CD14-positive monocyte (primary cell): ENCODE measurements at regions not wholly inside any gene's neighbourhood (a gene's known extent, or its start where the extent isn't known, plus 50 kb on each side); places are given as distances from the start of the nearest gene placed in this dataset.

Source experiments
- DNase-seq, 3 donors: peaks; one replicate each; pipeline ENCODE4 v3.0.0-alpha.2; 2011 to 2022
- H2AFZ ChIP-seq: 2 replicates; pipeline ENCODE4 v1.6.0; 2012; ENCODE audit warnings: mild to moderate bottlenecking, low read depth, low read length, inconsistent platforms; ENCODE audit not compliant: insufficient read depth, poor library complexity, severe bottlenecking
- H3K27ac ChIP-seq, 2 donors: 1 replicate in 1 of 2; 2 replicates in 1 of 2; pipeline ENCODE4 v1.5.1; 2012 to 2013; ENCODE audit warnings: low read length in 2 of 2, control low read depth in 1 of 2, inconsistent platforms in 1 of 2, low read depth in 1 of 2, mild to moderate bottlenecking in 1 of 2
- H3K27me3 ChIP-seq, 2 donors: one replicate each; pipeline versions ENCODE4 v1.6.0 to v1.6.1; 2011 to 2013; ENCODE audit warnings: low read length in 2 of 2; ENCODE audit not compliant: control insufficient read depth in 2 of 2, insufficient read depth in 2 of 2
- H3K36me3 ChIP-seq, 2 donors: replicated peaks in 1 of 2; 1 replicate in 1 of 2; 2 replicates in 1 of 2; pipeline versions ENCODE4 v1.5.1 to v1.6.1; 2012 to 2013; ENCODE audit warnings: low read length in 2 of 2, control low read depth in 1 of 2, inconsistent platforms in 1 of 2, mild to moderate bottlenecking in 1 of 2; ENCODE audit not compliant: insufficient read depth in 2 of 2, control insufficient read depth in 1 of 2
- H3K4me1 ChIP-seq, 2 donors: 1 replicate in 1 of 2; 2 replicates in 1 of 2; pipeline versions ENCODE4 v1.5.1 to v1.6.1; 2012 to 2013; ENCODE audit warnings: low read length in 2 of 2, control low read depth in 1 of 2, inconsistent platforms in 1 of 2, mild to moderate bottlenecking in 1 of 2, moderate library complexity in 1 of 2; ENCODE audit not compliant: insufficient read depth in 2 of 2, control insufficient read depth in 1 of 2
- H3K4me2 ChIP-seq: replicated peaks from 2 replicates; pipeline ENCODE3; 2012; ENCODE audit warnings: low read length, moderate library complexity, mild to moderate bottlenecking; ENCODE audit not compliant: poor library complexity, severe bottlenecking; ENCODE audit errors: extremely low read depth
- H3K4me3 ChIP-seq, 3 experiments: fragments of 200-600 bp in 1 of 3; sonication (generic) in 1 of 3; replicated peaks in 1 of 3; 1 replicate in 2 of 3; 2 replicates in 1 of 3; pipeline ENCODE4 v1.5.1; 2011 to 2013; ENCODE audit warnings: low read length in 3 of 3, mild to moderate bottlenecking in 3 of 3, control low read depth in 2 of 3, low read depth in 2 of 3, inconsistent platforms in 1 of 3, moderate library complexity in 1 of 3
- H3K79me2 ChIP-seq: 2 replicates; pipeline ENCODE4 v1.6.0; 2012; ENCODE audit warnings: mild to moderate bottlenecking, control low read depth, inconsistent platforms, low read length, moderate library complexity; ENCODE audit not compliant: insufficient read depth
- H3K9ac ChIP-seq: 2 replicates; pipeline ENCODE4 v1.6.0; 2017; ENCODE audit warnings: low read length, mild to moderate bottlenecking; ENCODE audit not compliant: insufficient read depth, poor library complexity, severe bottlenecking
- H3K9me3 ChIP-seq, 2 donors: replicated peaks in 1 of 2; 1 replicate in 1 of 2; 2 replicates in 1 of 2; pipeline versions ENCODE4 v1.5.1 to v1.6.1; 2012 to 2013; ENCODE audit warnings: low read length in 2 of 2, control low read depth in 1 of 2; ENCODE audit not compliant: control insufficient read depth in 1 of 2, insufficient read depth in 1 of 2
- H4K20me1 ChIP-seq: 2 replicates; pipeline ENCODE4 v1.6.0; 2012; ENCODE audit warnings: mild to moderate bottlenecking, low read length, control low read depth, moderate library complexity; ENCODE audit not compliant: insufficient read depth
- H3K27ac Mint-ChIP-seq, 7 donors: one replicate each; pipeline ENCODE4 v1.8.0; 2020; ENCODE audit warnings: mild to moderate bottlenecking in 7 of 7, mixed read lengths in 7 of 7, moderate library complexity in 6 of 7, inconsistent platforms in 2 of 7
- H3K27me3 Mint-ChIP-seq, 3 donors: one replicate each; pipeline ENCODE4 v1.8.0; 2021 to 2022; ENCODE audit warnings: low read depth in 3 of 3, mild to moderate bottlenecking in 3 of 3, mixed read lengths in 3 of 3, moderate library complexity in 3 of 3, inconsistent platforms in 1 of 3
- H3K36me3 Mint-ChIP-seq, 2 donors: one replicate each; pipeline ENCODE4 v1.8.0; 2020; ENCODE audit warnings: mixed read lengths in 2 of 2, inconsistent platforms in 1 of 2, mild to moderate bottlenecking in 1 of 2
- H3K4me1 Mint-ChIP-seq: one replicate; pipeline ENCODE4 v1.8.0; 2020; ENCODE audit warnings: mild to moderate bottlenecking, mixed read lengths
- H3K4me3 Mint-ChIP-seq, 2 donors: one replicate each; pipeline ENCODE4 v1.8.0; 2020; ENCODE audit warnings: mild to moderate bottlenecking in 2 of 2, mixed read lengths in 2 of 2, moderate library complexity in 1 of 2
- H3K9me3 Mint-ChIP-seq, 7 donors: one replicate each; pipeline ENCODE4 v1.8.0; 2020 to 2022; ENCODE audit warnings: mixed read lengths in 7 of 7, mild to moderate bottlenecking in 6 of 7, moderate library complexity in 6 of 7, inconsistent platforms in 2 of 7
- CTCF ChIP-seq: fragments of 200-600 bp; IDR thresholded peaks from one replicate; pipeline ENCODE4 v1.8.0; 2022; ENCODE audit warnings: antibody characterized with exemption, mild to moderate bottlenecking
- WGBS: methylation state at CpG from one replicate; pipeline ENCODE4 v1.1.5; 2013; ENCODE audit warnings: missing lambda C conversion rate; ENCODE audit not compliant: insufficient coverage; 5-methylcytosine and 5-hydroxymethylcytosine counted together
- intact Hi-C, 2 donors: fragments of 100-400 bp; cut with micrococcal nuclease; formaldehyde crosslinking; loops; one replicate each; pipeline versions ENCODE4 v1.15.0 to v1.15.1; 2023

- H3K27ac Mint-ChIP-seq = peak overlapping the region in 1 of 7 donors; percentile 40
- H4K20me1 ChIP-seq = peaks cover 48% of the 10 kb centered on the region
- H3K79me2 ChIP-seq = peaks cover 7% of the 10 kb centered on the region
- no peak overlapping the region for H3K27ac ChIP-seq
- no peaks in the 10 kb centered on the region for H3K9me3 ChIP-seq
- peaks cover 24% of the 10 kb centered on the region for H3K4me1 Mint-ChIP-seq
- WGBS = 100% methylated on average over 1 of the region's 2 CpGs
- no peak overlapping the region for H3K4me2 ChIP-seq
- no peak for DNase-seq
- no peak for TF ChIP-seq CTCF
- peaks cover 5 to 11% of the 10 kb centered on the region in 2 donors for H3K4me1 ChIP-seq
- no peak overlapping the region for H3K9ac ChIP-seq
- intact Hi-C loops = loop anchor here in 1 of 2 donors (10.0 kb wide), 1 partner anchor 149 kb away; the partner anchor contains the start of gene SIPA1L1
- H2AFZ ChIP-seq = no peak overlapping the region
- no peak overlapping the region for H3K4me3 ChIP-seq
- H3K27me3 ChIP-seq = no peaks in the 10 kb centered on the region
- H3K9me3 Mint-ChIP-seq = no peaks in the 10 kb centered on the region
- H3K36me3 ChIP-seq = no peaks in the 10 kb centered on the region
- H3K4me3 Mint-ChIP-seq = no peak overlapping the region
- H3K27me3 Mint-ChIP-seq = no peaks in the 10 kb centered on the region
- H3K36me3 Mint-ChIP-seq = peaks cover 10 to 23% of the 10 kb centered on the region in 2 donors
These were observed 458.4 kb upstream of the RGS6 start for GRCh38 chr14:71473843-71474242.

- Mint-ChIP-seq H3K27ac (peak overlapping the region in 1 of 7 donors; percentile 40), H3K27me3 (no peaks in the 10 kb centered on the region), H3K4me3 (no peak overlapping the region), H3K4me1 (peaks cover 29% of the 10 kb centered on the region), H3K36me3 (peaks cover 7 to 20% of the 10 kb centered on the region in 2 donors), H3K9me3 (no peaks in the 10 kb centered on the region)
- no peak for TF ChIP-seq CTCF
- no peaks in the 10 kb centered on the region for H3K36me3 ChIP-seq
- H3K4me3 ChIP-seq = no peak overlapping the region
- peaks cover 10 to 18% of the 10 kb centered on the region in 2 donors for H3K4me1 ChIP-seq
- 92% methylated on average over 2 of the region's 4 CpGs for WGBS
- peaks cover 41% of the 10 kb centered on the region for H4K20me1 ChIP-seq
- DNase-seq = no peak
- intact Hi-C loops = loop anchor here in 1 of 2 donors (10.0 kb wide), 1 partner anchor 150 kb away; the partner anchor contains the start of gene SIPA1L1
- no peak overlapping the region for H3K9ac ChIP-seq
- H3K27ac ChIP-seq = no peak overlapping the region
- H2AFZ ChIP-seq = no peak overlapping the region
- no peaks in the 10 kb centered on the region for H3K27me3 ChIP-seq
- H3K4me2 ChIP-seq = no peak overlapping the region
- peaks cover 8% of the 10 kb centered on the region for H3K79me2 ChIP-seq
- H3K9me3 ChIP-seq = no peaks in the 10 kb centered on the region
These were observed 457.6 kb upstream of the RGS6 start for GRCh38 chr14:71474301-71475265.
